GM19240 (cell line): ENCODE measurements at regions not wholly inside any gene's neighbourhood (a gene's known extent, or its start where the extent isn't known, plus 50 kb on each side); places are given as distances from the start of the nearest gene placed in this dataset.
"Not testable (repeated sequence)": the region's sequence is repeated elsewhere in the genome, so short reads cannot be mapped to it uniquely, and the experiment has no call there.

Source experiments
- DNase-seq: peaks from one replicate; pipeline ENCODE4 v3.0.0; 2011; ENCODE audit warnings: low spot score; ENCODE audit not compliant: insufficient read length

DNA sequence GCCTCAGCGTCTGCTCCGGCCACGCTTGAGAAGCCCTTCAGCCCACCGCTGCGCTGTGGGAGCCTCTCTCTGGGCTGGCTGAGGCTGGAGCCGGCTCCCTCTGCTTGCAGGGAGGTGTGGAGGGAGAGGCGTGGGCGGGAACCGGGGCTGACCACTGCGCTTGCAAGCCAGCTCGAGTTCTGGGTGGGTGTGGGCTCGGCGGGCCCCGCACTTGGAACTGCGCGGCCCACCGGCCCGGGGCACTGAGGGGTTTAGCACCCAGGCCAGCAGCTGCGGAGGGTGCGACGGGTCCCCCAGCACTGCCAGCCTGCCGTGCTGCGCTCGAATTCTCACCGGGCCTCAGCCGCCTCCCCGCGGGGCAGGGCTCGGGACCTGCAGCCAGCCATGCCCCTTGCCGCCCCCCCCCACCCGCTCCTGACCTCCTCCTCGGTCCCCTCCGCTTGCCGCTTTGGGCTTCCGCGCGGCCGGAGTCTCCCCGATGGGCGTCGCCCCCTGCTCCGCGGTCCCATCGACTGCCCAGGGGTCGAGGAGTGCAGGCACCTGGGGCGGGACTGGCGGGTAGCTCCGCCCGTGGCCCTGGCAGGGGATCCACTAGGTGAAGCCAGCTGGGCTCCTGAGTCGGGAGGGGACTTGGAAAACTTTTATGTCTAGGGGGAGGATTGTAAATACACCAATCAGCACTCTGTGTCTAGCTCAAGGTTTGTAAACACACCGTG is 106.7 kb downstream of the RAP2B start:
- DNase-seq = no peak

DNA sequence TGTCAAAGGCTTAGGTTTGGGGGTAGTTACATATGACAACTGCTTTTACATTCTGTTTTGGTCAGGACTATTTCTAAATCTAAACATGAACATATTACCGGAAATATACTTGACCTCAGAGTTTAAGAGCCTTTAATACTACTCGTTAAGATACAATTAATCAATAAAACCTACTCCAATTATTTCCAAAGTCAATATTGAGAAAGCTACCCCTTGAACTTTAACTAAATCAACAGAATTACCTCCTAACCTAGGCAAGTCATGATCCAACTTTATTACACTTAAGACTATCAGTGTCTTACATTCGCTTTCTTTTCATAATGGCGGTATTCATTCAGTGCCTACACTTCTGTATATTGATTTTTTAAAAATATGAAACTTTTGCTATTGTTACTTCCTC is 107.7 kb downstream of the RAP2B start:
- no peak for DNase-seq

DNA sequence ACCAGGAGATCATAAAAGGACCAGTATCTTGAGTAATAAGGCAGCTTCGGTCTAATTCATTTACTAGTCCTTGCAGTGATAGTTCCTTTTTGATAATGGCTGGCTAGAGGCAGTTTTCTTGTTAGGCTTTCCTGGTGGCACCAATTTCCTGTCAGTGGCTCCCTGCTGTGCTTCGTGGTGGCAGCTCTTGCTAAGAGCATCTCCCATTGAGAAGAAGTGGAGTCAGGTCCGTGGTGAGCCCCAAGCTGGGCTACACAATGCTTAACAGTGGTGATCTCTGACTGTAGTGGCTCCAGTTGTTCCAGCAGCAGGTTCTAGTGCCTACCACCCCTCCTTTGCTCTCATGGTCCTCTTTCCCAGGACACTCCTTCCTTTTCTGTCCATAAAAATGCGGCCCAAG is 111.2 kb downstream of the RAP2B start:
- DNase-seq = no peak

DNA sequence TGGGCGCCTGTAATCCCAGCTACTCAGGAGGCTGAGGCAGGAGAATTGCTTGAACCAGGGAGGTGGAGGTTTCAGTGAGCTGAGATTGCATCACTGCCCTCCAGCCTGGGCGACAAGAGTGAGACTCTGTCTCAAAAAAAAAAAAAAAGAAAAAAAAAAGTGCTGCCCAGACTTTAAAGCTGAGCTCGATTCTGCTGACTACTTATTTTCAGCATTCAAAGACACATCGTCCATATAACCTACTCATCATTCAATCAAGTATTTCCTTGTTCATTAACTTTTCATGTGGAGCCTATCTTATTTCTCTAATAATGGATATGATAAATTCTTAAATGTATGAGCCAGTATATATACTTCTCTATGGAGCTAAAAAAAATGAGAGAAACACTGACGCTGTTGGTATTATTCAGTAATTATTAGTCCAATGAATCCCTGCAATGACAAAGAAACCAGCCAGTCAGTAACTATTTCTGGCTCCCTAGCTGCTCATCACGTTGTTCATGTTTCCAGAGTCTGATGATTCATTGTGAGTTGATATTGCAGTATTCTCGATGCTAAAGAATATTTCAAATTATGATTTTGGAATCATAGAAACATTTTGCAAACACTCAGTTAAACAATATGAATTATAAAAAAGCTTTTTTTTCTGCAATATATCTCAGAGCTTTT is 111.9 kb downstream of the RAP2B start:
- no peak for DNase-seq

DNA sequence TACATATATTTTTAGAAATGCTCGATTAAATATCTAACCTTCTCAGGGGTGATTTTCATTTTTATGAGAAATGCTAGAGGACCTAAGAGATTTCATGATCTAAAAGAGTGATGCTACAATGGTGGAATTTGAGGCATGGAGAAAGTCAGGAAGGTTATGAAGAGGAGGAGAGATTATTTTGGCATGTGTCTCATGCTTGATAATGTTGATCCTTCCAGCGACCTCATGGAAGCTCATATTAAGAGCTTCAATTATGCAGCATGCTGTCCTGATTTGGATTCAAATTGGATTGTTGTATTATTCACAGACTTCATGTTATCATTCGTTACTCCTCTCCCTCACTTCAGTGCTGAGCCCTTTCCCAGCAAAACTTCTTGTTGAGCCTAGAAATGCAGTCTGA is 112.5 kb downstream of the RAP2B start:
- no peak for DNase-seq

DNA sequence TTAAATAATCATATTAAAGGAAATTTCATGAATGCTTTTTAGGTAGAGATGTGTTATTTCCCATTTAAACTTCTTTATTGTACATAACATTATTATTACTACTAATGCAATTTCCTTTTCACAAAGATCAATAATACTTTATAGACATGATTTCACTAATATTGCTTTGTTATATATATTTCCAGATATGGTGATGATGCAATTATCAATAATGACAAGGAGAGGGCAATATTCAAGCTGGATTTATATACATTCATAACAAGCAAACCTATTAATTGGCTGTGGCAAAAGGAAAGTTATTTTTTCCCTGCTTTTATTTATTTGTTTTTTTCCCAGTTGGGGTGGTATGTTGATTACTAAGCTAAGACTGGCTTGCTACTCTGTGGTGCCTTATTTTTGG is 113.5 kb downstream of the RAP2B start:
- DNase-seq = no peak

DNA sequence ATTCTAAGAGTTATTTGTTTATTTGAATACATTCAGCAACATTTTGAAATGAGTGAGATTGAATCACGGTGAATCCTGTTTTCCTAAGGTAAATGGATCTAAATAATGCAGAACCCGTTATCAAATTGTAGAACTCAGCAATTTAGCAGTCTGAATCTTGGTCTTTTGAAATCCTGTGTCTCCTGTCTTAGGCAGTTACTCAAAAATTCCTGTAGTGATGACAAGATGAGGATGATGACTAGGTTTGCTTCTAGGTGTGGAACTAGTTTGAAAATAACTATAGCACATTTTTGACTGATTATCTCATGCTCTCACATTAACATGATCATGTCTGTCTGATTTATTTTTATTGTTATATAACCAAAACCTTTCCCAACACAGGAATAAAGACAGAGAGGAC is 115.0 kb downstream of the RAP2B start:
- no peak for DNase-seq

DNA sequence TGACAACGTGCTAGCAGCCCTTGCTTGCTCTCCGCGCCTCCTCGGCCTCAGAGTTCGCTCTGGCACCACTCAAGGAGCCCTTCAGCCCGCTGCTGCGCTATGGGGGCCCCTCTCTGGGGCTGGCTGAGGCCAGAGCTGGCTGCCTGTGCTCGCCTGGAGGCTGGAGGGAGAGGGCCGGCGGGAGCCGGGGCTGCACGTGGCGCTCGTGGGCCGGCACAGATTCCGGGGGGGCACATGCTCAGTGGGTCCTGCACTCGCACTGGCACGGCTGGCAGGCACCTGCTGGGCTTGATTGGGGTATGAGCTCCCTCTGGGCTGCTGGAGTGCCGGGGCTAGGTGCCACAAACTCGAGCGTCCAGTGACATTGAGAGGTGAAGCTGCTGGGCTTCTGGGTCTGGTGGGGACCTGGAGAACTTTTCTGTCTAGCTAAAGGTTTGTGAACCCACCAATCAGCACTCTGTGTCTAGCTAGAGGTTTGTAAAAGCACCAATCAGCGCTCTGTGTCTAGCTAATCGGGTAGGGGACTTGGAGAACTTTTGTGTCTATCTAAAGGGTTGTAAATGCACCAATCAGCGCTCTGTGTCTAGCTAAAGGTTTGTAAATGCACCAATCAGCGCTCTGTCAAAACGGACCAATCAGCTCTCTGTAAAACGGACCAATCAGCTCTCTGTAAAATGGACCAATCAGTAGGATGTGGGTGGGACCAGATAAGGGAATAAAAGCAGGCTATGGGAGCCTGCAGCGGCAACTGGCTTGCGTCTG is 119.4 kb downstream of the RAP2B start:
- DNase-seq = not testable (repeated sequence)

DNA sequence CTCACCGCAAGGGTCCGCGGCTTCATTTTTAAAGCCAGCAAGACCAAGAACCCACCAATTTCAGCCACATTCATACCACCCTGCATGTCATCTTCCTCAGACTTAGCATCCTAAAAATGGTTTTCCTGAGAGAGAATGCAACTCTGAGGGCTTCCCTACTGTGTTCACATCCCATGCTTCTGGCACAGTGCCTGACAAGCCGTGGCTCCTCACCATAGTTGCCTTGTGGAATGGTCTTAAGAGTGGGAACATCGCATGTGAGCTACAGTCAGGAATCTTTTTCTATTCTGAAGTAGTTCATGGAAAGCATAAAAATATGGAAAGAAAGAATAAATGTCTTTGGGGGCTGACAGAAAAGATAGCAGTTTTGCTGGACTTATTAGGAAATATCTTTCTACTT is 120.3 kb downstream of the RAP2B start:
- no peak for DNase-seq

DNA sequence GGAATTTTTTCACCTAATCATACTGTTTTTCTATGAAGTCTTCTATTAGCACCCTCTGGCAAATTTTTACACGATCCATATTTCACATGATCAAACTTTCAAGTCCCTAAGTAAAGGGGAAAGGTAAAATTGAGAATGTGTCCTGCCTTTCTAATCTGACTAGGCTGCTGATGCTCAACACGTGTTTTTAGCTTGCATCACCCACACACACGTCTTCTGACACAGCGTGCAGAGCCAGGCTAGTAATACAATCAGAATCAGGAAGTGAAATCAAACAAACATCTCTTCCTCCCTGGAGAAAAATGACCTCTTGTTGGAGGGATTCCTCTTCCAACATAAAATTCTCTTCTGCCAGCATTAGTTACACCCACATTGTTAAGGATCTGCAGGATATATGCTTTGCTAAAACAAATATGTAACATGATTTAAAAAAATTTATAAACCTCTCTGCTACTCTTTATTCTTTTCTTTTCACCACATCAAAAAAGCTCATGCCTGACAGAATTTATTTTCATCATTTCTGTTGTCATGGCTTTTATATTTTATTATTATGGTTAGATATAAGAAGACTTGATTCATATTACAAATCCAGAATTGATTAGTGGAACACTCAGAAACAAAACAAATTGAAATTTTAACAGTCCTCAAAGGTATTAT is 122.4 kb downstream of the RAP2B start:
- DNase-seq = no peak

DNA sequence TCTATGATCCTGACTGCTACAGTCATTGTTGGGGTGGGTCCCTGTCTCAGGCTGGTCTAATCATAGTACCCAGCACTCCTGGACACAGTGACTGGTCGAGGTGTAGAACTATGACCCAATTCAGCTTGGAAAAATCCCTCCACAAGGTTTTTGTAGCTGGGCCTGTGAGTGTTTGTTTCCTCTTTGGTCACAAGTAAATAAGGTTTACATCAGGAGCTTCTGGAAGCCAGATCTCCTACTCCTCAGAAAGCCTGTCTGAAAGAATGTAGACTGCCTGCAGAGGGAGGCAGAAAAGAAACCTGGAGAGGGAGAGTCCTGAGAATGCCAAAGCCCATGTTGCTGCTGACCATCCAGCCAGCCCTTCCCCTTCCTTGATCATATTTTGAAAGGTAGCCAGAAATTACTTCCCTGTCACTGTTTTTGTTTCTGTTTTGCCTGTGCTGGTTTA is 123.2 kb downstream of the RAP2B start:
- no peak for DNase-seq

DNA sequence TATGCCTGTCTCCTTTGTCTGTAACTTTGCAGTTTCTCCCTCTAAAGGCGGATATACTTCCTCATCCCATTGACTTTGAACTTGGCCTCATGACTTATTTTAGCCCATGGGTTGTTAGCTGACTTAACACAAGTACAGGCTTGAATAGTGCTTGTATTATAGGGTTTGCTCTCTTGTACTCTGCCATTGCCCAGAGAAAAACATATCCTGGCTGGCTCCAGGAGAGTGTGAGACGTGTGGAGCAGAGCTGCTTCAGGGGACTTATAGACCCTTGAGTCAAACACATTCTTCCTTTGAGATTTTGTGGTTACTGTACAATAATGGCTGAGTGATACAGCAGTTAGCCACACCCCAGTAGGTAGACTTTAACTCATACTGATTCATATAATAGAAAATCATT is 124.0 kb downstream of the RAP2B start:
- no peak for DNase-seq

DNA sequence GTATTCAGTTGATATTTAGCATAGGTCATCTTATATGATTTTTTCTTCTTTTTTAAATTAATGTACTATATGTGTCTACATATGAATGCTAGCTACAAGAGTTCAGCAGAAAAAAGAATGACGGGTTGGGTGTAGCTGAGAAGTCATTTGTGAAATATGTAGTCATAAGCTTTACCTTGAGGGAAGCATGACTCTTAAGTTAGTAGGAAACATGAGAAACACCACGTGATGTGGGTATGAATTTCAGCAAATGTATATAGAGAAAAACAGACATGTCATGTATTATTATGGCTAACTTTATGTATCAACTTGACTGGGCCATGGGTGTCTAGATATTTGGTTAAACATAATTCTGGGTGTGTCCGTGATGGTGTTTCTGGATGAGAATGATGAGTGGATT is 125.0 kb downstream of the RAP2B start:
- no peak for DNase-seq

DNA sequence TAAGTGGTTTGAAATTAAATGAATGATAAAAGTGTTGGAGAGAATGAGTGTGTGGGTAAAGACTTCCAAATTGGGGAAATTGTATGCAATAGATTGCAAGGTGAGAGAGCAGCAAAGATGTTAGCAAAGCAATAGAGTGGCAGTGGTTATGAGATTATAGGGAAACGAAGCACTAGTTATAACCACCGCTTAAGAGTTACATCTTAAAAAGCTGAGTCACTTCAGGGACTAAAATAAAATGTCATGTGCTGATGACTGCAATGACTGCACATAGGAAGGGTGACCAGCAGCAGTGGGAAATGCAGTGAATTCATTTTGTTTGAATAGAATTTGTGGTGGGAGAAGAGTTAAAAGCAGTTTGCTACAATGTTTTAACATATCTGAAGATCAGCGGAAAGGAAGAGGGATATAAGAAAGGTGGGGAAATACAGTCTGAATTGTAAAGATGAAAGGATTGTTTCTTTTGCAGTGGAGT is 127.3 kb downstream of the RAP2B start:
- no peak for DNase-seq

DNA sequence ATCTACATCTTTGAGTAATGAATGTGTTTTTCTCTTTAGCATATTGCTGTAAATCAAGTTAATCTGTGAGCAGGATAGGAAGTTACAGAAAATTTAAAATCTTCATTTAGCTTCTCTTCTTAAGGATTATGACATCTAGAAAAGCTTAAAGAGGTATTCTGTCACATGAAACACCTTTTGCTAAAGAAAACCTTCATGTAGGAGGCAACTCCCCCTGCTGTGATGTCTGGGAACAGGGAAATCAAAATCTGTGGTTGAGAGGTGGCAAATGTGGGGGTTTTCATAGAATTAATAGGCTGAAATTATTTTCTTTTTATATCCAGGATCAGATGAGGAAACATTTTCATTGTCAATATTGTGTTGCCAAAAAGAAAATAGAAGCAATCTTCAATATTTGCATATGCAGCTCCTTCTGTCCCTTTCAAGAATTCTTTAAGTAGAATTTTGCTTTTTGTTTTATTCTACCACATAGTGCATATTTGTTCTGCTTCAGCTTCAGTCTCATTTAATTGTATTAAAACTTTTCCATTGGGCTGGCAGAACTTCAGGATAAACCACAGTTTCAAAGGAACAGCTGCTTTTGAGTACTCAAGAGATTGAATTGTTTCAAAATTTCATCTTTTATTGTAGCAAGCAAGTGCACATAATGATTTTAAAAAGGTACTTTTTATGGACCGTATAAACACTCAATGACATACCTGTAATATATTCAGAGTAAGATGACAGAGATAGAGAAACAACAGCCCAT is 128.4 kb downstream of the RAP2B start:
- no peak for DNase-seq

DNA sequence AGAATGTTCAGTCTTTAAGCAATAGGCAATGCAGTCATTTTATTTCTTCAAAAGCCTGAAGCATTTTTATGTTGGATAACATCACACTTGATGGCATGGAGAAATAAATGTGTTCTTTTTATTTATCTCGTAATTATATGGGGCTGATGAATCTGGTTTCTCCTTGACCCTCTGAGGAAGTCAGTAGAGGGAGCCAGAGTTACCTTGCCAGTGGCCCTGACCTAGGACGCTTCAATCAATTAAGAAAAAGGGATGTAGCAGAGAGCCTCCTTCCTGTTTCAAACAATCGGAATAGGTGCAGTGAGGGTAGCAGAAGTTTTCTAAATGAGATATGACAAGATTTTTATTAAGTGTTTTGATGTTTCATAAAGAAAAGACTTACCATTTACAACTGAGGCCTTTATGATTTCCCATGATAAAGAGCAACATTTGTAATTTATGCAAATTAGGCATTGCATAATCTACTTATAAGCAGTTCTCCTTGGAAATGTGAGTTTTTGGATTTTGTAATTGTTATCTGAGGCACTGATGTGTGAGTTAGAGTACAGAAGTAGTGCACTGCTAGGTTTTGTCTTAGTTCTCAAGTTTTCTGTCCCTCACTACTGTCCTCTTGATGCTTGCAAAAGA is 129.1 kb downstream of the RAP2B start:
- DNase-seq = no peak

DNA sequence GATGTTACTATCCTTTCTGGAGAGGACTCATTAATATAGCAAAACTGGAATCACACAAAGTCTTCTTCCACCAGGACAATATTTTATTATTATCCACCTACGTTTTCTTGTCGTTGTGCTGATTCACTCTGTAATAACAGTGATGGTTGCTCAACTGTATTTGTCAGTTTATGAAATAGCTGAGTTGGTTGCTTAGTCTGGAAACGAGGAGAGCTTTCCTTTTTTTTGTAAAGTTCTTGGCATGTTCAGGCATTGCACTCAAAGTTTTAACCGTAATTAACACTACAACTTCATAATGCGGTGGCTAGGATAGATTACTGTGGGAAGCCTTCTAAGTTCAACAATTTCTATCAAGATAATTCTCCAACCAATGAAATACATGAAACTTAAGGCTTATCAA is 131.2 kb downstream of the RAP2B start:
- no peak for DNase-seq

DNA sequence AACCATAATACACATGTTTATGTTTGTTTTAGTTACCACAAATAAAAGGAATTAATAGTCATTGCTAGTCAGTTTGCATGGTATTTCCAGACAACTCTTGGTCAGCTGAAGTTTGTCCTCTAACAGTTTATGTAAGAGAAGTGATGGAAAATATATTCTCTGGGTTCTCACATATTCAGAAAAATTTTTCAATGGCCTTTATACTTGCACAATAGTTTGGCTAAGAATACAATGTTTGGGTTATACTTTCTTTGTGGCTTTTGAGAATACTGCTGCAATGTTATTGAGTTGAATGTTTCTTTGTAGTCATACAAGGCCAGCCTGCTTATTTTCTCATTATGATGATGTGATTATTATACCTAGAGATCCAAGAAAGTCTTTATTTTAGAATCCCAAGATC is 133.9 kb downstream of the RAP2B start:
- DNase-seq = no peak

DNA sequence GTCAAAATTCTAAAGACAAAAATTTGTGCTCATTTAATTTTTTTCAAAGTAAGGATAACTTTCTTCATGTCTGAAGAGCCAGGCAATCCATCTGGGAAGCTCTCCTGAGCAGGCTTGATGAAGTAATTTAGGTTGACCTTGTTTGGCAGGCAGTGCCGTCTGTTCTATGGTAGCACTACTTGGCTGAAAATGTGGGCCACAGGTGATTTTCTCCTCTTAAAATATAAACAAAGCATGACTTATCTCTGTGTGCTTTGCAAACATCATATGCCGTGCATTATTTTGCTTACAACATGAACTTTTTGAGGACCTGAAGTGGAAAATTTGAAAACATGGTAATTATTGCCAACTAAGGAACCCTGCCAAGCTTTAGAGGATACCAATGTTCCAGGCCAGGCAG is 143.2 kb downstream of the RAP2B start:
- no peak for DNase-seq

DNA sequence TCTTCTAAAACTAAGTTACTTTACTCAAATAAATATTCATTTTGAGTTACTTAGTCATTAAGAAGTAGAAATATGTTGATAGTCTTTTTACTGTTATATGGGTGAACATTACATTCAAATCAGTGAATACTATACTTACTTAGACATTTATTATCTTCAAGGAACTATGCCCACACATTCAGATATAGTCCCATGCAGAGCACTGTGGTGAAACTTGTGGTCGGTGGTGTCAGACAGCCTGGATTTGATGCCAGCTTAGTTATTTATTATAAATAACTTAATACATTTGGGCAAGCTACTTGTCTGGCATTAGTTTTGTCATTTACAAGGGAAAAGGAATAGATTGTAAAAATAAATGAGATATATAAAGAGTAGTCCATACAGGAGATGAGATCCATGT is 149.5 kb downstream of the RAP2B start:
- DNase-seq = no peak
